ENCODE measurements at regions not wholly inside any gene's neighbourhood (a gene's known extent, or its start where the extent isn't known, plus 50 kb on each side); places are given as distances from the start of the nearest gene placed in this dataset.
"Not testable (repeated sequence)": the region's sequence is repeated elsewhere in the genome, so short reads cannot be mapped to it uniquely, and the experiment has no call there.

DNA sequence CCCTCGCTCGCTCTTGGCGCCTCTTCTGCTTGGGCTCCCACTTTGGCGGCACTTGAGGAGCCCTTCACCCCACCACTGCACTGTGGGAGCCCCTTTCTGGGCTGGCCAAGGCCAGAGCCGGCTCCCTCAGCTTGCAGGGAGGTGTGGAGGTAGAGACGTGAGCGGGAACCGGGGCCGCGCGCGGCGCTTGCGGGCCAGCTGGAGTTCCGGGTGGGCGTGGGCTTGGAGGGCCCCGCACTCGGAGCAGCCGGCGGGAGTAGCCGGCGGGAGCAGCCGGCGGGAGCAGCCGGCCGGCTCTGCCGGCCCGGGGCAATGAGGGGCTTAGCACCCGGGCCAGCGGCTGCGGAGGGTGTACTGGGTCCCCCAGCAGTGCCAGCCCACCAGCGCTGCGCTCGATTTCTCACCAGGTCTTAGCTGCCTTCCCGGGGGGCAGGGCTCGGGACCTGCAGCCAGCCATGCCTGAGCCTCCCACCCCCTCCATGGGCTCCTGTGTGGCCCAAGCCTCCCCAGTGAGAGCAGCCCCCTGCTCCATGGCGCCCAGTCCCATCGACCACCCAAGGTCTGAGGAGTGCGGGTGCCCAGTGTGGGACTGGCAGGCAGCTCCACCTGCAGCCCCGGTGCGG lies 714.0 kb downstream of the CDH9 start:
- not testable (repeated sequence) for DNase-seq (ENCODE audit: low spot score in 2 of 2); ATAC-seq (replicated peaks; ENCODE audit: extremely low read depth, poor library complexity, severe bottlenecking); H3K36me3 Mint-ChIP-seq (ENCODE audit: insufficient read depth); H3K4me3 Mint-ChIP-seq; H3K27ac Mint-ChIP-seq (ENCODE audit: low read depth); H3K27me3 Mint-ChIP-seq; H3K4me1 Mint-ChIP-seq; H3K9me3 Mint-ChIP-seq

DNA sequence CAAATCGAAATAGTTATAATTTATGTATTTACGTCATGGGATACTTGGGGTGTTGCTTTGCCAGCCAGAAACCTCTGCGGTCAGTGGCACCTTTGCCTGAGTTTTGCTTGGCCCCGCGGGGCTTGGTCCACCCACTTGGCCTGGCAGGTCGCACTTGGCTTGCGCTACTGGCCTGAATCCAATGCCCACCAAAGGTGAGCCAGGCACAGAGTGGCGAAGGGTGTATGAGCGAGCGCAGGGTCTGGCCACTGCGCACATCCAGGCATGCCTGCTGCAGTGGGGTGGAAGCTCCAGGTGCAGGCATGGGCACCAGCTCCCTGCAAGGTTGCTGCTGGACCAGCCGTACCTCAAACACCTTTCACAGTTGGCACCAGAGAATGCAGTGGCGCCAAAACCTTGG lies 714.6 kb downstream of the CDH9 start:
- Mint-ChIP-seq H3K36me3 (ENCODE audit: insufficient read depth) (peaks cover 2% of the 10 kb centered on the region), H3K27me3 (no peaks in the 10 kb centered on the region), H3K4me1 (no peaks in the 10 kb centered on the region), H3K4me3 (no peak overlapping the region), H3K9me3 (peaks cover 6% of the 10 kb centered on the region), H3K27ac (ENCODE audit: low read depth) (no peak overlapping the region)
- ATAC-seq (replicated peaks; ENCODE audit: extremely low read depth, poor library complexity, severe bottlenecking), result no peak
- no peak for DNase-seq (ENCODE audit: low spot score in 2 of 2)

DNA sequence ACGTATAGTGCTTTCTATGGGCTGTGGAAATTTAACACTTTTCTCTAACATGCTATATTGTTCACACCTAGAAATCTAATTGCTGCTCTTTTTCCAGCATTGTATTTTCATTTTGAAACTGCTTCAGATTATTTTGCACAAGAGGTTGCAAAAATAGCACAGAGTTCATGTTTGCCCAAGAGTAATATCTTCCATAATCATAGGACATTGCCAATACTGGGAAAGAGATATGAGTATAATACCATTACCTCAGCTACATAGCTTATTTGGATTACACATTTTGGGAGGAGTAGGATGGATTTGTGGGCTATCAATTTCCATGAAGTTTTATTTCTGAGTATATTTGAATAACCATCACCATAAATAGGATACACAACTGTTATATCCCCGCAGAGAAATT lies 717.1 kb downstream of the CDH9 start:
- Mint-ChIP-seq H3K9me3 (peaks cover 6% of the 10 kb centered on the region), H3K27ac (ENCODE audit: low read depth) (no peak overlapping the region), H3K36me3 (ENCODE audit: insufficient read depth) (peaks cover 2% of the 10 kb centered on the region), H3K4me1 (no peaks in the 10 kb centered on the region), H3K4me3 (no peak overlapping the region), H3K27me3 (no peaks in the 10 kb centered on the region)
- DNase-seq (ENCODE audit: low spot score in 2 of 2) (no peak), ATAC-seq (replicated peaks; ENCODE audit: extremely low read depth, poor library complexity, severe bottlenecking) (no peak)

DNA sequence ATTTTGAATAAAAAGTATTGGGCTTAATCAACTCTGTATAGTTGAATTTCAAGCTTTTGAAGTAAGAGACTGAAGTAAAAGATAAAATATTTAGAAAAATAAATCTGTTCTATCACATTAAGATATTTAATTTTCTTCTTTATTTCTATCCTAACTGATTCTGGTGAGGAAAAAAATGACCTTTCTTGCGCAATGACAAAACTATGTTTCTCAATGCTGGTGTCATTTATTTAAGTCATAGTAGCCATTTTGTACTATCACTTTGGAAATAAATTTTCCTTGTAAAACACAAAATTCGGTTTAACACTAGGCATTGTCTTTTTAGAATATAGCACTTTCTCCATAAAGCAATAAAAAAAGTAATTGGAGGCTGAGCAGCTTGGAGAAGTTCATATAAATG lies 728.0 kb downstream of the CDH9 start:
- H3K27ac Mint-ChIP-seq (ENCODE audit: low read depth), result no peak overlapping the region
- H3K27me3 Mint-ChIP-seq, result no peaks in the 10 kb centered on the region
- DNase-seq (ENCODE audit: low spot score in 2 of 2) (no peak), ATAC-seq (replicated peaks; ENCODE audit: extremely low read depth, poor library complexity, severe bottlenecking) (no peak)
- H3K4me1 Mint-ChIP-seq, result no peaks in the 10 kb centered on the region
- H3K9me3 Mint-ChIP-seq, result peaks cover 19% of the 10 kb centered on the region
- no peaks in the 10 kb centered on the region for H3K36me3 Mint-ChIP-seq (ENCODE audit: insufficient read depth)
- no peak overlapping the region for H3K4me3 Mint-ChIP-seq

DNA sequence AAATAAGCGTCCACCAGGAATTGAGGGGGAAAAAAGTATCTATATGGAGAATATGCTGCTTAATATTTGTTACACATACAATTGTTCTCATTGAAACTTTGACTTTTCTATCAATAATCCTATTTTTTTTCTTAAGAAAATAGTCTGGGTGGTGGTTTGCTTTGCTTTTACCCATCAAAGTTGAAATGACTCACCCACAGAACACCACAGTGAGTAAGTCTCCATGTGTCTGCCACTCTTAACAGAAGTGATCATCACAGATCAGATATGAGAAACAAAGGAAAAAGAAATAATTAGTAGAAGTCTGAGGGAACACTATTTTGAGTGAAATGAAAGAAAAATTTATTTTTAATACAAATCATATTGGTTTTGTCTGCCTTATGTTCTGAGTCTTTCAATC lies 742.8 kb downstream of the CDH9 start:
- ATAC-seq (replicated peaks; ENCODE audit: extremely low read depth, poor library complexity, severe bottlenecking) (no peak), DNase-seq (ENCODE audit: low spot score in 2 of 2) (no peak)
- Mint-ChIP-seq H3K4me3 (no peak overlapping the region), H3K27me3 (no peaks in the 10 kb centered on the region), H3K36me3 (ENCODE audit: insufficient read depth) (no peaks in the 10 kb centered on the region), H3K4me1 (no peaks in the 10 kb centered on the region), H3K27ac (ENCODE audit: low read depth) (no peak overlapping the region), H3K9me3 (peaks cover 12% of the 10 kb centered on the region)

DNA sequence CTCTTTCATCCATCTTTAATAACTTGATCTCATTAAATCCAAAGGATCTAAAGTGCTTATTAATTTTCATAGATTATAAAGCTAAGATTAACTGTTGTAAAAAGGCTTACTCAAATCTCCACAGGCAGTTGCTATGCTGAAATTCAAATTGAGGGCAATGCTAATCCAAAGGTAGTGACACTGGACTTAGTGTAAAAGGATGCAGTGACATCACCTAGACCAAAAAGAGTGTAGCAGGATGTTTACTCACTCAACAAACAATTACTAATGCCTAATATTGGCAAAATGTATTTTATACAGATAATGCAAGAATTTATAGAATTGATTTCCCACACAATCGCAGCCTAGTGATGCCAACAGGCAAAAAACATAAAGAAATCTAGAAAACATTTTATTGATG lies 756.2 kb downstream of the CDH9 start:
- H3K4me3 Mint-ChIP-seq, result no peak overlapping the region
- H3K9me3 Mint-ChIP-seq, result peaks cover 42% of the 10 kb centered on the region
- H3K4me1 Mint-ChIP-seq, result no peaks in the 10 kb centered on the region
- H3K27ac Mint-ChIP-seq (ENCODE audit: low read depth), result no peak overlapping the region
- no peaks in the 10 kb centered on the region for H3K27me3 Mint-ChIP-seq
- DNase-seq (ENCODE audit: low spot score in 2 of 2), result no peak
- H3K36me3 Mint-ChIP-seq (ENCODE audit: insufficient read depth), result no peaks in the 10 kb centered on the region
- ATAC-seq (replicated peaks; ENCODE audit: extremely low read depth, poor library complexity, severe bottlenecking), result no peak

DNA sequence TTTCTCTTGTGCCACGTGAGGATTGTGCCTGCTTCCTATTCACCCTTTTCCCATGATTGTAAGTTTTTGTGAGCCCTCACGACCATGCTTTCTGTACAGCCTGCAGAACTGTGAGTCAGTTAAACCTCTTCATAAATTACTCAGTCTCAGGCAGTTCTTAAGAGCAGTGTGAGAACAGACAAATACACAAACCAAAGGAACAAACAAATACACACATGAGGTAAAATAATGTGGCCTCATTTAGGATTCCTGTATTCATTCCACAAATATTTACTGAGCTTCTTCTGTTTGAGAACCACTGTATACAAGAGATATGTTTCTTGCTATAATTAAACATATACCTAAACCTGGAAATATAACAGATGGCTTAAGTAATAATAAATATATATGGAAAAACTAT lies 760.3 kb downstream of the CDH9 start:
- H3K27ac Mint-ChIP-seq (ENCODE audit: low read depth), result no peak overlapping the region
- H3K4me3 Mint-ChIP-seq, result no peak overlapping the region
- peaks cover 31% of the 10 kb centered on the region for H3K9me3 Mint-ChIP-seq

DNA sequence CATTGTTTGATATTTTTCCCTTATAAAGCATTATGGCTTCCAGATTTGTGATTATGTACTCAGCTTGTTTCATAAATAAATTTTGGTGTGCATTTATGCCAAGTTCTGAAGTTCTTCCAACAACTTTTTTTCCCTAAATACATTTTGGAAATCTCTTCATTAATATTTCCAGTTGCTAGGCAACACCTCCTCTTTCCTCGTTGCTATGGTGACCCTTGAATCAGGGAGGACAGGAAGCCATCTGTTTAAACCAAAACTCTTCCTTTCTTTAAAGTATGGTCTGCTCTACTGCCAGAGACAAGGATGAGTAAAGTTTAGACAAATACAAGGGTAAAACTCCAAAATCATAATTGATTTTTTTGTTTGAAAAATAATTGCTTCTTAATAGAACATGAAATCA lies 779.3 kb downstream of the CDH9 start:
- ATAC-seq (replicated peaks; ENCODE audit: extremely low read depth, poor library complexity, severe bottlenecking), result no peak
- H3K27me3 Mint-ChIP-seq, result no peaks in the 10 kb centered on the region

More for the DNA sequence above, 760.3 kb downstream of the CDH9 start:
- H3K36me3 Mint-ChIP-seq (ENCODE audit: insufficient read depth), result no peaks in the 10 kb centered on the region
- DNase-seq (ENCODE audit: low spot score in 2 of 2) (no peak), ATAC-seq (replicated peaks; ENCODE audit: extremely low read depth, poor library complexity, severe bottlenecking) (no peak)
- H3K27me3 Mint-ChIP-seq, result no peaks in the 10 kb centered on the region
- H3K4me1 Mint-ChIP-seq, result no peaks in the 10 kb centered on the region

DNA sequence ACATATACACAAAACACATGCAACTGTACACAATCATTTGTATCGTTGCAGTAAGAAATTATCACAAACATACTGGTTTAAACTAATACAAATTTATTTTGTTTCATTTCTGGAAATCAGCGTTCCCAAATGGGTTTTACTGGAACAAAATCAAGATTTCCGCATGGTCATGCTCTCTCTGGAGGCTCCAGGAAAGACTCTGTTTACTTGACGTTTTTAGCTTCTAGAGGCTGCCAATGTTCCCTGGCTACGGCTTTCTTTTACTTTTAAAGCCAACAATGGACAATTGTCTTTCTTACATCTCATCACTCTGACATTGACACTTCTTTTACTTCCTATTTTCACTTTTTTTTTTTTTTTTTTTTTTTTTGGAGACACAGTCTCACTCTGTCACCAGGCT lies 793.1 kb downstream of the CDH9 start:
- Mint-ChIP-seq H3K9me3 (peaks cover 11% of the 10 kb centered on the region), H3K27ac (ENCODE audit: low read depth) (no peak overlapping the region), H3K4me3 (no peak overlapping the region), H3K27me3 (no peaks in the 10 kb centered on the region), H3K36me3 (ENCODE audit: insufficient read depth) (no peaks in the 10 kb centered on the region), H3K4me1 (no peaks in the 10 kb centered on the region)
- DNase-seq (ENCODE audit: low spot score in 2 of 2), result no peak
- no peak for ATAC-seq (replicated peaks; ENCODE audit: extremely low read depth, poor library complexity, severe bottlenecking)

More for the DNA sequence above, 779.3 kb downstream of the CDH9 start:
- Mint-ChIP-seq H3K27ac (ENCODE audit: low read depth) (no peak overlapping the region), H3K4me1 (no peaks in the 10 kb centered on the region), H3K4me3 (no peak overlapping the region), H3K36me3 (ENCODE audit: insufficient read depth) (no peaks in the 10 kb centered on the region), H3K9me3 (peaks cover 22% of the 10 kb centered on the region)
- DNase-seq (ENCODE audit: low spot score in 2 of 2), result no peak

DNA sequence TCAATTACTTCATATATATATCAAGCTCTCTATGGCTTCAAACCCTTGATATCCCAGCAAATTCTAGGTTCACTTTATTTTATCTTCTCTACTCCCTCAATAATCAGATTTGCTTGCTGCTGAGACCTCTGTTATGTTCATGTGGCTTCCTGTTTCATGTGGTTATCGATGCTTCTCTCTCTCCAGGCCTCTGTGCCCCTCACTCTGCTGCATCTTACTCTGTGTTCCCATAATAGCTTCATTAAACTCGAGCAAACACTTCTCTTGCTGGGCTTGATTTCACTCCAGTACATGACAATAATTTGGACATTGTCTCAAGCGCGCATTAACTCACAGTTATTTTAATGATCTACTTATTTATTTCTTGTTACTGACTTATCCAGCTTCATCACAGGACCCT lies 798.8 kb downstream of the CDH9 start:
- Mint-ChIP-seq H3K9me3 (peaks cover 21% of the 10 kb centered on the region), H3K27ac (ENCODE audit: low read depth) (no peak overlapping the region), H3K27me3 (no peaks in the 10 kb centered on the region), H3K4me3 (no peak overlapping the region), H3K36me3 (ENCODE audit: insufficient read depth) (no peaks in the 10 kb centered on the region), H3K4me1 (no peaks in the 10 kb centered on the region)
- ATAC-seq (replicated peaks; ENCODE audit: extremely low read depth, poor library complexity, severe bottlenecking) (no peak), DNase-seq (ENCODE audit: low spot score in 2 of 2) (no peak)

DNA sequence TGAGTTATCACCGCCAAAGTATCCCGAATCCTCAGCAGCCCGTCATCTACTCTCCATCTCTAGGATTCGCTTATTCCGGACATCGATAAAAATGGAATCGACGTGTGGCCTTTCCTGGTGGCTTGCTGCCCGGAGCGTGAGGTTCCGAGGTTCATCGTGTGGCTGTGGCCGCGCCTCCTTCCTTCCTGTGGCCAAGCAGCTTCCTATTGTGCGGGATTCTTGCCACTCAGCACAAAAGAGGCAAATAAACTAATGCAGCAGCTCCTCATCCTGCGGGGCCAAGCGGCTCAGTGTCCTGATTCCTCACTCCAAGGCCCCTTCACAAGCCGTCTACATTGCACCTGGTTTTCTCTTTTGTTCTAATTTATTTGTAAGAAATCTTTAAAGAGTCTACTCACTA lies 800.9 kb downstream of the CDH9 start:
- ATAC-seq (replicated peaks; ENCODE audit: extremely low read depth, poor library complexity, severe bottlenecking) (no peak), DNase-seq (ENCODE audit: low spot score in 2 of 2) (no peak)
- Mint-ChIP-seq H3K4me3 (no peak overlapping the region), H3K4me1 (no peaks in the 10 kb centered on the region), H3K27ac (ENCODE audit: low read depth) (no peak overlapping the region), H3K27me3 (no peaks in the 10 kb centered on the region), H3K9me3 (peaks cover 33% of the 10 kb centered on the region), H3K36me3 (ENCODE audit: insufficient read depth) (no peaks in the 10 kb centered on the region)

DNA sequence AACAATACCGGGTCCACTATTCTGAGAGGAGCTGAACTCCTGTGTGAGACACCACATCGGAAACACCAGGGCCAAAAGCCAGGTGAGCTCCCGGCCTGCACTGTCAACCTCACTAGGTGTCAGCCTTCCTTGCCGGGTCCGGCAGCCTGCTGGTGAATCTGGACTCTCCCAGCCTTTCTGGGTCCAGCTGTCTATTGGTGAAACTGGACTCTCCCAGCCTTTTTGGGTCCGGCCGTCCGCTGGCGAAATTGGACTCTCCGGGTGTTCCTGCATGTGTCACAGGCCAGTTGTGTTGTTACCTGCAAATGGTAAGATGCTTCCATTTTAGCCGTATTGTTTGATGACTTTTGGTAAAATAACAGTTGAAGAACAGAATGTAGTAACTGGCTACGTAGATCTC lies 801.5 kb downstream of the CDH9 start:
- no peak overlapping the region for H3K27ac Mint-ChIP-seq (ENCODE audit: low read depth)
- no peaks in the 10 kb centered on the region for H3K36me3 Mint-ChIP-seq (ENCODE audit: insufficient read depth)
- ATAC-seq (replicated peaks; ENCODE audit: extremely low read depth, poor library complexity, severe bottlenecking), result no peak
- H3K4me3 Mint-ChIP-seq, result no peak overlapping the region
- no peaks in the 10 kb centered on the region for H3K27me3 Mint-ChIP-seq
- no peaks in the 10 kb centered on the region for H3K4me1 Mint-ChIP-seq
- peaks cover 33% of the 10 kb centered on the region for H3K9me3 Mint-ChIP-seq
- DNase-seq (ENCODE audit: low spot score in 2 of 2), result no peak

DNA sequence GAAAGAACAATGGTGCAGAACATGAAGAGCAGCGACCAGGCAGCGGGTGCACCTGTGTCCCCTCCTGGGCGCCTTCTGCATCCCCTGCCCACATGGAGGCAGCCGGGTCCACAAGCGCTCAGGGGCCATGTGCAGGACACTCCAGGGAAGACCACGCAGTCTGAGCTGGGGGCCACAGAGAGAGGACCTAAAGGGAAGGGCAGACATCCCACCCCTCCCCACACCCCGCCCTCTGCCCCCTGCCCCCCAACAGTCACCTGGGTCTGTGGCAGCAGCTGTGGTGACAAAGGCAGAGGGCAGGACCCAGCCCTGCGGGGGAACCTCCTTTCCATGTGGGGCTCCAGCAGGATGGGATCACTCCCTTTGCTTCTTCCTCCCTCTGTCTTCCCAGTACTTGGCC lies 805.7 kb downstream of the CDH9 start:
- Mint-ChIP-seq H3K9me3 (peaks cover 28% of the 10 kb centered on the region), H3K27ac (ENCODE audit: low read depth) (no peak overlapping the region), H3K4me3 (no peak overlapping the region), H3K36me3 (ENCODE audit: insufficient read depth) (no peaks in the 10 kb centered on the region), H3K27me3 (no peaks in the 10 kb centered on the region), H3K4me1 (no peaks in the 10 kb centered on the region)
- DNase-seq (ENCODE audit: low spot score in 2 of 2), result no peak
- no peak for ATAC-seq (replicated peaks; ENCODE audit: extremely low read depth, poor library complexity, severe bottlenecking)

DNA sequence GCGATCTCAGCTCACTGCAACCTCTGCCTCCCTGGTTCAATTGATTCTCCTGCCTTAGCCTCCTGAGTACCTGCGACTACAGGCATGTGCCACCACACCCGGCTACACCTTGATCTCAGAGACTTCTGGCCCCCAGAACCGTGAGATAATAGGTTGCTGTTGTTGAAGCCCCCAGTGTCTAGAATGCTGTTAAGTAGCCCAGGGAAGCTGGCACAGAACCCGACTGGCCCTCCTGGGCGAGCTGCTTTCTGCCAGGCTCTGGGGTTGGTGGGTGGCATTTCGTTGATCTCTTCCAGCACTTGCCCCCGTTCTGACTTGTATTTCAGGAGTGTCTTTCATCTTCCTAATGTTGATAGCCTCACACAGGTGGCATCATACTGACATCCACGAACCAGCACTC lies 807.1 kb downstream of the CDH9 start:
- peaks cover 41% of the 10 kb centered on the region for H3K9me3 Mint-ChIP-seq
- no peak overlapping the region for H3K27ac Mint-ChIP-seq (ENCODE audit: low read depth)
- H3K4me3 Mint-ChIP-seq, result no peak overlapping the region
- no peaks in the 10 kb centered on the region for H3K4me1 Mint-ChIP-seq
- no peak for DNase-seq (ENCODE audit: low spot score in 2 of 2)
- no peaks in the 10 kb centered on the region for H3K36me3 Mint-ChIP-seq (ENCODE audit: insufficient read depth)
- H3K27me3 Mint-ChIP-seq, result no peaks in the 10 kb centered on the region
- ATAC-seq (replicated peaks; ENCODE audit: extremely low read depth, poor library complexity, severe bottlenecking), result no peak

Data from central memory CD8-positive, alpha-beta T cell (primary cell).